GM10248 (cell line): ENCODE measurements at regions not wholly inside any gene's neighbourhood (a gene's known extent, or its start where the extent isn't known, plus 50 kb on each side); places are given as distances from the start of the nearest gene placed in this dataset.

ENCODE experiments used
- CTCF ChIA-PET: fragments of 300-600 bp; sonication (Branson Sonifier 250); formaldehyde crosslinking; extraction: SDS; loops from one replicate; lab custom pipeline; 2021; ENCODE audit warnings: antibody characterized with exemption; lab: Yijun Ruan, JAX
- POLR2A ChIA-PET: fragments of 350-650 bp; sonication (Branson Sonifier 250); formaldehyde crosslinking; extraction: SDS; loops from one replicate; lab custom pipeline; 2020; ENCODE audit warnings: antibody characterized with exemption; lab: Yijun Ruan, JAX
- DNase-seq: peaks from one replicate; pipeline ENCODE4 v3.0.0; 2012; ENCODE audit errors: extremely low spot score
- CTCF ChIP-seq: IDR thresholded peaks from 2 replicates; pipeline ENCODE4 v1.5.1; 2012; ENCODE audit warnings: mild to moderate bottlenecking, low read depth; ENCODE audit errors: extremely low read depth, missing control alignments, control extremely low read depth

- DNase-seq = no peak
- CTCF ChIA-PET = no interaction called here
- TF ChIP-seq CTCF = no peak
- POLR2A ChIA-PET = no interaction called here
Observed at GRCh38 chr11:26231252-26231661, 100.7 kb upstream of the ANO3 start.

- no peak for TF ChIP-seq CTCF
- no peak for DNase-seq
- CTCF ChIA-PET = no interaction called here
- POLR2A ChIA-PET = no interaction called here
Observed at GRCh38 chr11:26234451-26234850, 97.5 kb upstream of the ANO3 start.

GRCh38 chr11:26243426-26243825, 88.5 kb upstream of the ANO3 start:
- POLR2A ChIA-PET = no interaction called here
- TF ChIP-seq CTCF = no peak
- DNase-seq = no peak
- CTCF ChIA-PET = no interaction called here

GRCh38 chr11:26244207-26244606, 87.7 kb upstream of the ANO3 start:
- ChIA-PET POLR2A (no interaction called here), CTCF (no interaction called here)
- no peak for DNase-seq
- TF ChIP-seq CTCF = no peak

- CTCF ChIA-PET = no interaction called here
- no peak for TF ChIP-seq CTCF
- no peak for DNase-seq
- POLR2A ChIA-PET = no interaction called here
Observed at GRCh38 chr11:26245046-26245445, 86.9 kb upstream of the ANO3 start.

GRCh38 chr11:26247340-26247739, 84.6 kb upstream of the ANO3 start:
- ChIA-PET POLR2A (no interaction called here), CTCF (no interaction called here)
- TF ChIP-seq CTCF = no peak
- no peak for DNase-seq

- CTCF ChIA-PET = interaction anchor here (1.0 kb wide), 1 partner anchor 13 kb away, joined by 3 read pairs; no protein-coding TSS in a partner anchor
- DNase-seq = no peak
- no peak for TF ChIP-seq CTCF
- POLR2A ChIA-PET = no interaction called here
Observed at GRCh38 chr11:26248661-26249060, 83.3 kb upstream of the ANO3 start.
